Nephron progenitor cell (in vitro differentiated cells): ENCODE measurements at regions not wholly inside any gene's neighbourhood (a gene's known extent, or its start where the extent isn't known, plus 50 kb on each side); places are given as distances from the start of the nearest gene placed in this dataset.
"Not testable (repeated sequence)": the region's sequence is repeated elsewhere in the genome, so short reads cannot be mapped to it uniquely, and the experiment has no call there.

Experiments used
- DNase-seq: peaks from one replicate; pipeline ENCODE4 v3.0.0; 2021
- H3K27ac Mint-ChIP-seq: 2 replicates; pipeline ENCODE4 v1.8.0; 2021; ENCODE audit warnings: mild to moderate bottlenecking, moderate library complexity, mixed read lengths
- H3K27me3 Mint-ChIP-seq: 2 replicates; pipeline ENCODE4 v1.8.0; 2021; ENCODE audit warnings: mild to moderate bottlenecking, low read depth, mixed read lengths; ENCODE audit not compliant: poor library complexity
- H3K36me3 Mint-ChIP-seq: 2 replicates; pipeline ENCODE4 v1.8.0; 2021; ENCODE audit warnings: low read depth, mixed read lengths
- H3K4me1 Mint-ChIP-seq: 2 replicates; pipeline ENCODE4 v1.8.0; 2021; ENCODE audit warnings: mixed read lengths
- H3K4me3 Mint-ChIP-seq: 2 replicates; pipeline ENCODE4 v1.8.0; 2021; ENCODE audit warnings: mild to moderate bottlenecking, moderate library complexity, mixed read lengths
- H3K9me3 Mint-ChIP-seq: 2 replicates; pipeline ENCODE4 v1.8.0; 2021; ENCODE audit warnings: mild to moderate bottlenecking, moderate library complexity, mixed read lengths

GRCh38 chrX:89539150-89539549 is 382.6 kb upstream of the TGIF2LX start:
- not testable (repeated sequence) for H3K9me3 Mint-ChIP-seq, DNase-seq, H3K4me1 Mint-ChIP-seq, H3K36me3 Mint-ChIP-seq, H3K27me3 Mint-ChIP-seq, H3K4me3 Mint-ChIP-seq, H3K27ac Mint-ChIP-seq

- not testable (repeated sequence) for H3K9me3 Mint-ChIP-seq
Observed at GRCh38 chrX:89557146-89557545, 364.6 kb upstream of the TGIF2LX start.

GRCh38 chrX:89562079-89562478 is 359.6 kb upstream of the TGIF2LX start:
- not testable (repeated sequence) for H3K9me3 Mint-ChIP-seq, H3K36me3 Mint-ChIP-seq, H3K27me3 Mint-ChIP-seq, H3K27ac Mint-ChIP-seq, H3K4me3 Mint-ChIP-seq, H3K4me1 Mint-ChIP-seq, DNase-seq

More at GRCh38 chrX:89557146-89557545, 364.6 kb upstream of the TGIF2LX start:
- H3K27ac Mint-ChIP-seq, H3K27me3 Mint-ChIP-seq, DNase-seq, H3K4me3 Mint-ChIP-seq, H3K36me3 Mint-ChIP-seq, H3K4me1 Mint-ChIP-seq: not testable (repeated sequence)

- not testable (repeated sequence) for H3K36me3 Mint-ChIP-seq, H3K4me3 Mint-ChIP-seq, H3K27ac Mint-ChIP-seq, DNase-seq, H3K27me3 Mint-ChIP-seq, H3K9me3 Mint-ChIP-seq, H3K4me1 Mint-ChIP-seq
Observed at GRCh38 chrX:89563107-89563506, 358.6 kb upstream of the TGIF2LX start.

GRCh38 chrX:89567787-89568186 is 353.9 kb upstream of the TGIF2LX start:
- not testable (repeated sequence) for H3K27ac Mint-ChIP-seq, H3K4me1 Mint-ChIP-seq, H3K4me3 Mint-ChIP-seq, H3K9me3 Mint-ChIP-seq, H3K36me3 Mint-ChIP-seq, DNase-seq, H3K27me3 Mint-ChIP-seq

GRCh38 chrX:89581868-89582267 is 339.8 kb upstream of the TGIF2LX start:
- DNase-seq, H3K9me3 Mint-ChIP-seq, H3K36me3 Mint-ChIP-seq, H3K4me1 Mint-ChIP-seq, H3K4me3 Mint-ChIP-seq, H3K27ac Mint-ChIP-seq, H3K27me3 Mint-ChIP-seq: not testable (repeated sequence)

- not testable (repeated sequence) for H3K27ac Mint-ChIP-seq, H3K36me3 Mint-ChIP-seq, H3K4me3 Mint-ChIP-seq
Observed at GRCh38 chrX:89631858-89632257, 289.9 kb upstream of the TGIF2LX start.

GRCh38 chrX:89635887-89636286 is 285.8 kb upstream of the TGIF2LX start:
- H3K27me3 Mint-ChIP-seq, H3K4me1 Mint-ChIP-seq, DNase-seq, H3K36me3 Mint-ChIP-seq, H3K4me3 Mint-ChIP-seq, H3K9me3 Mint-ChIP-seq, H3K27ac Mint-ChIP-seq: not testable (repeated sequence)

More at GRCh38 chrX:89631858-89632257, 289.9 kb upstream of the TGIF2LX start:
- DNase-seq, H3K27me3 Mint-ChIP-seq, H3K9me3 Mint-ChIP-seq, H3K4me1 Mint-ChIP-seq: not testable (repeated sequence)

- not testable (repeated sequence) for H3K27ac Mint-ChIP-seq, DNase-seq, H3K9me3 Mint-ChIP-seq, H3K4me3 Mint-ChIP-seq, H3K36me3 Mint-ChIP-seq, H3K4me1 Mint-ChIP-seq, H3K27me3 Mint-ChIP-seq
Observed at GRCh38 chrX:89658662-89659061, 263.0 kb upstream of the TGIF2LX start.

- H3K27me3 Mint-ChIP-seq, H3K27ac Mint-ChIP-seq, H3K36me3 Mint-ChIP-seq, DNase-seq, H3K9me3 Mint-ChIP-seq, H3K4me3 Mint-ChIP-seq, H3K4me1 Mint-ChIP-seq: not testable (repeated sequence)
Observed at GRCh38 chrX:89706481-89706880, 215.2 kb upstream of the TGIF2LX start.

GRCh38 chrX:89707363-89707927 is 214.3 kb upstream of the TGIF2LX start:
- not testable (repeated sequence) for H3K27me3 Mint-ChIP-seq, H3K36me3 Mint-ChIP-seq, H3K9me3 Mint-ChIP-seq, H3K27ac Mint-ChIP-seq, H3K4me3 Mint-ChIP-seq, DNase-seq, H3K4me1 Mint-ChIP-seq

- not testable (repeated sequence) for H3K27me3 Mint-ChIP-seq, DNase-seq, H3K36me3 Mint-ChIP-seq, H3K4me3 Mint-ChIP-seq, H3K4me1 Mint-ChIP-seq, H3K27ac Mint-ChIP-seq, H3K9me3 Mint-ChIP-seq
Observed at GRCh38 chrX:89734367-89734766, 187.3 kb upstream of the TGIF2LX start.

- peaks cover 41% of the 10 kb centered on the region for H3K9me3 Mint-ChIP-seq
Observed at GRCh38 chrX:89756466-89756865, 165.2 kb upstream of the TGIF2LX start.

More at GRCh38 chrX:89756466-89756865, 165.2 kb upstream of the TGIF2LX start:
- H3K27ac Mint-ChIP-seq, H3K36me3 Mint-ChIP-seq, H3K4me3 Mint-ChIP-seq, DNase-seq, H3K4me1 Mint-ChIP-seq, H3K27me3 Mint-ChIP-seq: not testable (repeated sequence)
